Stimulated activated CD4-positive, alpha-beta T cell treated with anti-CD3 and anti-CD28 coated beads, Interleukin-12 subunit alpha, Interleukin-12 subunit beta, amount 100 ng/mL, for 4 hours (primary cell): ENCODE measurements at regions not wholly inside any gene's neighbourhood (a gene's known extent, or its start where the extent isn't known, plus 50 kb on each side); places are given as distances from the start of the nearest gene placed in this dataset.
"Not testable (repeated sequence)": the region's sequence is repeated elsewhere in the genome, so short reads cannot be mapped to it uniquely, and the experiment has no call there.

Experiments
- DNase-seq: peaks from one replicate; pipeline ENCODE4 v3.0.0-alpha.2; 2020

- DNase-seq: no peak
Measured at GRCh38 chr6:21745543-21746337, 152.2 kb downstream of the SOX4 start.

- no peak for DNase-seq
Measured at GRCh38 chr6:21747441-21747840, 153.9 kb downstream of the SOX4 start.

- no peak for DNase-seq
Measured at GRCh38 chr6:21748343-21749056, 154.9 kb downstream of the SOX4 start.

- no peak for DNase-seq
Measured at GRCh38 chr6:21749754-21750153, 156.2 kb downstream of the SOX4 start.

GRCh38 chr6:21750575-21750974, 157.0 kb downstream of the SOX4 start:
- no peak for DNase-seq

GRCh38 chr6:21751608-21752007, 158.1 kb downstream of the SOX4 start:
- no peak for DNase-seq

GRCh38 chr6:21752054-21752811, 158.7 kb downstream of the SOX4 start:
- no peak for DNase-seq

- no peak for DNase-seq
Measured at GRCh38 chr6:21753241-21754108, 159.9 kb downstream of the SOX4 start.

- no peak for DNase-seq
Measured at GRCh38 chr6:21754891-21755290, 161.3 kb downstream of the SOX4 start.

- DNase-seq: no peak
Measured at GRCh38 chr6:21756487-21756886, 162.9 kb downstream of the SOX4 start.

- DNase-seq: not testable (repeated sequence)
Measured at GRCh38 chr6:21757392-21757791, 163.8 kb downstream of the SOX4 start.

- no peak for DNase-seq
Measured at GRCh38 chr6:21759721-21760120, 166.2 kb downstream of the SOX4 start.

GRCh38 chr6:21761053-21761730, 167.6 kb downstream of the SOX4 start:
- not testable (repeated sequence) for DNase-seq

- DNase-seq: no peak
Measured at GRCh38 chr6:21764989-21765388, 171.4 kb downstream of the SOX4 start.

- no peak for DNase-seq
Measured at GRCh38 chr6:21767891-21768648, 174.5 kb downstream of the SOX4 start.

GRCh38 chr6:21769405-21769861, 175.9 kb downstream of the SOX4 start:
- DNase-seq: no peak

GRCh38 chr6:21769968-21770367, 176.4 kb downstream of the SOX4 start:
- no peak for DNase-seq

- DNase-seq: no peak
Measured at GRCh38 chr6:21771626-21772320, 178.2 kb downstream of the SOX4 start.

GRCh38 chr6:21772477-21772876, 178.9 kb downstream of the SOX4 start:
- DNase-seq: no peak

GRCh38 chr6:21772884-21773575, 179.5 kb downstream of the SOX4 start:
- no peak for DNase-seq
